ENCODE measurements at regions not wholly inside any gene's neighbourhood (a gene's known extent, or its start where the extent isn't known, plus 50 kb on each side); places are given as distances from the start of the nearest gene placed in this dataset.

DNA sequence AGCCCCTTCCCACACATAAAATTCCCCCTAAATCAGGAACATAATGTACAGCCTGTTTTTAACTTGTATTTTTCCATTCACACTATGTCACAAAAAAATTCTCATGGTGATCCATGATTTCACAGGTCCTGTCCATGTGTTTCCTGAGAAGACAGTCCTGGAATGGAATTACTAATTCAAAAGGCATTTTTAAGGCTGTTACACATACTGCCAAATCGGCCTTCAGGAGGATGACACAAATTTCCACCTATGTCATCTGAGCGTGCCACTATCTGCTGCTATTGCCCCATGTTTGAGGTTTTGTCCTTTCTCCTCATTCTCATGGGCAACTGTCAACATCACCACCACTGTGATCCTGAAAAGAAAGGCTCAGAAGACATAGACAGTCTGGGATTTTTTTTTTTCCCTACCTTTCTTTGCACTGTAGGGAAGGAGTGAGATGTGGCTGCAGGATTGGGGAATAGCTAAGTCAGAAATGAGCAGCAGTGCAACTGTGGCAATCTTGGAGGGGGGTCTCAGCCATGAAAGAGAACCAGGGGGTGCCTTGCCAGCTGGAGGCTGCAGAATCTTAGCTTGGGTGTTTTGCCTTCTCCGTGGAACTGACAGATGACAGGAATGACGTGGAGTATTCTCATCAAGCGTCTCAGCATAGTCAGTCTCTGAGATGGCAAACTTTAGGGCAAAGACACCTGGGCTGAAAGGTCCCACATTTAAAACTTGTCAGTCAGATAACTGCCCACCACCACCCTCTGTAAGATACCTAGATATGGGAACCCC is 73.4 kb downstream of the MARCHF4 start:
- ATAC-seq (no peak), DNase-seq (no peak)
- H3K9me3 Mint-ChIP-seq = no peaks in the 10 kb centered on the region
- H3K4me3 Mint-ChIP-seq = no peak overlapping the region
- no peaks in the 10 kb centered on the region for H3K36me3 Mint-ChIP-seq (ENCODE audit: low read depth)
- H3K27ac Mint-ChIP-seq = no peak overlapping the region
- no peaks in the 10 kb centered on the region for H3K27me3 Mint-ChIP-seq
- peaks cover 2% of the 10 kb centered on the region for H3K4me1 Mint-ChIP-seq

DNA sequence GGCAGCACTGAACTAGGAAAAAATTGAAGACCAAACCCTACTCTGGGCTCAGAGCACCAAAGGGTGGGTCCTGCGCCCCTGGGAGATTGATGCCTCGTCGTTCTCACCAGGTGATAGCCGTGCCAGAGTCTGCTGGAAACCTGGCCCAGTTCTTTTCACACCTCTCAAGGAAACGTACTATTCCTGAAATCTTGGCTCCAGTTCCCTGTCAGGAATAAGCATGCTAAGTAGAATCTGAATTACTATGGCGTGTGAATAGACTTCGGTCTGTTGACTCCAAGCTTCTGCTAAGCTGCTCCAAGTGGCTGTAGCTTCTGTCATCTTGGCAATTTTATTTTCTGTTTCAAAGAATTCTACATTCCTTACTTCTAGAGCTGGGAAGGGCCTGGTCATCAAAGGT is 75.4 kb downstream of the MARCHF4 start:
- H3K4me3 Mint-ChIP-seq = no peak overlapping the region
- H3K36me3 Mint-ChIP-seq (ENCODE audit: low read depth) = no peaks in the 10 kb centered on the region
- no peak overlapping the region for H3K27ac Mint-ChIP-seq
- H3K4me1 Mint-ChIP-seq = peaks cover 2% of the 10 kb centered on the region
- ATAC-seq (no peak), DNase-seq (no peak)
- no peaks in the 10 kb centered on the region for H3K9me3 Mint-ChIP-seq
- H3K27me3 Mint-ChIP-seq = no peaks in the 10 kb centered on the region

DNA sequence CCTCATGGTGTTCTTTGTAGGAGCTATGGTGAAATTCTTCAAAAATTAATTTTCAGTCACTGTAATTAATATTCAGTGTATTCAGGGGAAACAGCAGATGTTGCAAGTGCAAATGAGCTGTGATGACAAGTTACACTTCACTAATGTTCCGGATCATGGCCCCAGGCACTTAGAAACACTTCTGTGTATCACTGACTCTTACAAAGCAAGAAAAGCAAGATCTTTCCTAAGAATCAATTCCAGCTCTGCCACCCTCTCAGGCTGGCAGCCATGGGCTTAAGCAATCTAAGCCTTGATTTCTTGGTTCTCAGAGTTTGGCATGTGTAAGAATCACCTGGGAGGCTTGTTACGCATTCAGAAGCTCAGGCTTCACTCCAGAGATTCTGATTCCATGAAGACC is 78.0 kb downstream of the MARCHF4 start:
- no peak for ATAC-seq
- no peak for DNase-seq
- Mint-ChIP-seq H3K4me1 (peaks cover 2% of the 10 kb centered on the region), H3K27me3 (no peaks in the 10 kb centered on the region), H3K9me3 (no peaks in the 10 kb centered on the region), H3K27ac (no peak overlapping the region), H3K4me3 (no peak overlapping the region), H3K36me3 (ENCODE audit: low read depth) (no peaks in the 10 kb centered on the region)

DNA sequence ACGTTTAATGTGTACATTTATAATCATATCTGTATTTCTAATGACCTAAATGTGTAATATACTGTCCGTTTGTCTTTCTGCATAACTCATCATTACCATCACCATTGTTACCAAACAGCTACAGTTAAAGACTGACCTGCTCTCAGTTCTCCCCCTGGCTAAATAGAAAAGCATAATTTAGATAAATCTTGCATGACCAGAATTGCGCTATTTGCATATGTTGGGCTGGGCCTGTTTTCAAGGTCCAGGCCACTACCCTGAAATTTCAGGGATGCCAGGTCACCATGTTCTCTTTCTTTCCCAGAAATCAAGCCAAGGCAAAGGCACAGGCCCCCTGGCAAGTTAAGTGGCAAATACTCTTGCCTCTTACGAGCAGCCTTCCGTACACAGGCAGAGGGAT is 78.4 kb downstream of the MARCHF4 start:
- peaks cover 2% of the 10 kb centered on the region for H3K4me1 Mint-ChIP-seq
- no peaks in the 10 kb centered on the region for H3K36me3 Mint-ChIP-seq (ENCODE audit: low read depth)
- H3K27me3 Mint-ChIP-seq = no peaks in the 10 kb centered on the region
- H3K9me3 Mint-ChIP-seq = no peaks in the 10 kb centered on the region
- DNase-seq (no peak), ATAC-seq (no peak)
- no peak overlapping the region for H3K4me3 Mint-ChIP-seq
- H3K27ac Mint-ChIP-seq = no peak overlapping the region

DNA sequence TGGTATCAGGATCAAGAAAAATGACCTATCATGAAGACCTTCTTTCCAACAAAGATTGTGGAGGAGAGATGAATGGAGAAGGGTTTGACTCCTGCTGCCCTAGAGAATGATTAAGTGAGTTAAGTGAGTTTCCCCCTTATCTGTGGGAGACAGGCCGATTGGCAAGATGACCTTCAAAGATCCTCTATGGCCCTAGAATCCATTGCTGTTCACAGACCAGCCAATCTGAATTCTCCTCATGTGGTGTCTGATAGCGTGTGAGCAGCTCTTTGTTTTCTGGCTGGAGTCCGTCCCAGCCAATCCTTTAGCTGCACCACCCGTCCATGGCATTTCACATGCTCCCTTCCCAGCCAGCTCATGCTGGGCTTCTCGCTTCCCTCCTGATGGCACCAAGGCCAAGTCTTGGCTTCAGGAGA is 79.4 kb downstream of the MARCHF4 start:
- DNase-seq (no peak), ATAC-seq (no peak)
- no peaks in the 10 kb centered on the region for H3K36me3 Mint-ChIP-seq (ENCODE audit: low read depth)
- H3K27ac Mint-ChIP-seq = no peak overlapping the region
- H3K27me3 Mint-ChIP-seq = no peaks in the 10 kb centered on the region
- H3K4me3 Mint-ChIP-seq = no peak overlapping the region
- H3K9me3 Mint-ChIP-seq = no peaks in the 10 kb centered on the region
- peaks cover 2% of the 10 kb centered on the region for H3K4me1 Mint-ChIP-seq

DNA sequence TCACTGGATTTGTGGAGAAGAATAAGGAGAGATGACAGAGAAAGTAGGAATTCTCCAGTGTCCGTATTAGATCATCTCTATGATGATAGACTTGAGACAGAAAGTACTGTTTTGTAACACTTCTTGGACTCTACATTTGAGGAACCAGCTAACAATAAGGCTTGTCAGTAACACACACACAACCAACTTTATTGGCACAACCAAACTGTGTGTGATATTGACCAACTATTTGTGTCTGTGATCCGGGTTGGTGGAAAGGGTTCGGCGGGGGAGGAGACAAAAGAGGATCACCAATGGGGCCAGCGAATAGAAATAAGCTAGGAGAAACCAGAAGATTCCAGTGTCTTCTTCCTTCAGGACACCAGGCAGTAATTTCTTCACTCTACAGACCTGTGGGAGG is 79.8 kb downstream of the MARCHF4 start:
- Mint-ChIP-seq H3K4me1 (peaks cover 2% of the 10 kb centered on the region), H3K27me3 (no peaks in the 10 kb centered on the region), H3K27ac (no peak overlapping the region), H3K36me3 (ENCODE audit: low read depth) (no peaks in the 10 kb centered on the region), H3K9me3 (no peaks in the 10 kb centered on the region), H3K4me3 (no peak overlapping the region)
- DNase-seq (no peak), ATAC-seq (no peak)

DNA sequence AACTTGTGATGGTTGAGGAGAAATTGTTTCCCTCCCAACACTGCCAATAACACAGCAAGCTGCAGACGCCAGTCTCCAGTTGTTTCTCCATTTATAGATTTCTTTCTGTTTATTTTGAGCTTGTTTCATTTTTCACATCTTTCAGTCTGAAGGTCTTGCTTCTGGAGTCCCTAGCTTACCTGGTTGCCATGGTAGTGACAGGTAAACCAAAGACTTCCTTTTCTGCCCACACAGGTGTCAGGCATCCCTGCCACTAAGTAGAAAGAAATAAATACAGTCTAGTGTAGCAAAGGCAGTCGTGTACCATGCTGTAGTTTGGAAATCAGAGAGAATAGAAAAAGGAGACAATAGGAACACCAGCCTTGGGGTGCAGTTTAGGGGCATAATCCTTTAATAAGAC is 82.8 kb downstream of the MARCHF4 start:
- ATAC-seq (no peak), DNase-seq (no peak)
- H3K27ac Mint-ChIP-seq = no peak overlapping the region
- H3K36me3 Mint-ChIP-seq (ENCODE audit: low read depth) = no peaks in the 10 kb centered on the region
- H3K9me3 Mint-ChIP-seq = no peaks in the 10 kb centered on the region
- H3K4me3 Mint-ChIP-seq = no peak overlapping the region
- H3K27me3 Mint-ChIP-seq = no peaks in the 10 kb centered on the region
- H3K4me1 Mint-ChIP-seq = no peaks in the 10 kb centered on the region

DNA sequence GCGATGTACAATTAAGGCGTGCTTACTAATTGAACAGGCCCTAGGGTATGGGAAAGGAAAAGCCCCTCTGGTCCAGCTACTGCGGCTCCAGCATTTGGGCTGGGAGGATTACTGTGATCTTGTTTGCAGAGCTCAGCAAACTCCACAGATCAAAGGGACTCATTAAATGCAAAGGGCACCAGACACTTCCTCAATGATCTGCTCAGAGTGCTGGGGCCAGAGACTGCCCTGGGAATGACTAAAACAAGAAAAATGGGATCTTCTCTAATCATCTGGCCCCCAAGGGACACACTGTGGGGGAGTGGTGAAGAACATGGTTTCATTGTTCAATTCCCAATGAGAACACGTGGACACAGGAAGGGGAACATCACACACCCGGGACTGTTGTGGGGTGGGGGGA is 85.0 kb downstream of the MARCHF4 start:
- no peaks in the 10 kb centered on the region for H3K27me3 Mint-ChIP-seq
- no peak for ATAC-seq
- no peak for DNase-seq

DNA sequence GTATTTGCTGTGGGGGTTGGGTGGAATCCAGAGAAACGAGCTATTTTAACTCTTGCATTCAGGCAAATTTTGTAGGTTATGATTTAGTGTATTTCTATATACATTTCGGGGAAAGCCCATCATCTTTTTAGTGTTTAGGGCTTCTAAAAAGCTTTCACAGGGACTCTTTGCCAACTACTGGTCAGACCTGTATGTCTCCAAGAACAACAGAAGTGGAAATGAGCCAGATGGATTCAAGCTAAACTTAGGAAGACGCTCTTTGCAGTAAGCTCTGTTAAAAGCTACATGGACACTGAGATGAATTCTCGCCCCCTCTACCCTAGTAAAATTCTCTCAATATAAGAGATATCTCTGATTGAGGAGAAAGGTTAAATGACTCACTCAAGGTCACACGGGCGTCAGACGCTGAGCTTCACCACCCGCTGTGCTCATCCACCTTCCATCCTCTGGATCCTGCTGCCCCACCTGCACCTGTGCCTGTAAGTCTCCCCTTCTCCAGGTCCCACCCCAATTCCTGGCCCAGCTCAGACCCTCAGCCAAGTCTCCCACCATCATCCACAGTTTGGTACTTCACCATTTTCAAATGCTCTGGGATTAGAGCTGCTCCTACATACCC is 85.6 kb downstream of the MARCHF4 start:
- no peaks in the 10 kb centered on the region for H3K9me3 Mint-ChIP-seq
- no peak for ATAC-seq

More for the DNA sequence above, 85.0 kb downstream of the MARCHF4 start:
- H3K27ac Mint-ChIP-seq = no peak overlapping the region
- no peaks in the 10 kb centered on the region for H3K9me3 Mint-ChIP-seq
- H3K4me1 Mint-ChIP-seq = no peaks in the 10 kb centered on the region
- H3K4me3 Mint-ChIP-seq = no peak overlapping the region
- no peaks in the 10 kb centered on the region for H3K36me3 Mint-ChIP-seq (ENCODE audit: low read depth)

DNA sequence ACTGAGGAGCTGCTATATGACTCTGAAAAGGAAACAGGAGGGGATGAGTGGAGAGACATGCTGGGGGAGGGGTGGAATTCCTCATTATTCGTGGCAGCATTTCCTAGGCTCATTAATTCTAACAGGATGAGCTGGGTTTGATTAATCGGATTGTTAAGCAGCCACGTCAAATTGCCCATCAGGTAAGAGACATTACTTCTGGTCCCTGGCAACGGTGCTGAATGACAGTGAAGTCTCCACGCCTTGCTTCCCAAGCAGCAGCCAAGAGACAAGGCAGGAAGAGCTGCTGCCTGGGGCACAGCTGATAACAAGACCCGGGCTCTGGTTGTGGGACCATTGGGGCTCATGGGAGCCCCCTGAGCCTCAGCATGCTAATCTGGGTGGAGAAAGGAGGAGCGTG is 86.6 kb downstream of the MARCHF4 start:
- no peaks in the 10 kb centered on the region for H3K9me3 Mint-ChIP-seq
- no peak for ATAC-seq

More for the DNA sequence above, 85.6 kb downstream of the MARCHF4 start:
- Mint-ChIP-seq H3K4me1 (no peaks in the 10 kb centered on the region), H3K4me3 (no peak overlapping the region), H3K36me3 (ENCODE audit: low read depth) (no peaks in the 10 kb centered on the region), H3K27ac (no peak overlapping the region), H3K27me3 (no peaks in the 10 kb centered on the region)
- DNase-seq = no peak

DNA sequence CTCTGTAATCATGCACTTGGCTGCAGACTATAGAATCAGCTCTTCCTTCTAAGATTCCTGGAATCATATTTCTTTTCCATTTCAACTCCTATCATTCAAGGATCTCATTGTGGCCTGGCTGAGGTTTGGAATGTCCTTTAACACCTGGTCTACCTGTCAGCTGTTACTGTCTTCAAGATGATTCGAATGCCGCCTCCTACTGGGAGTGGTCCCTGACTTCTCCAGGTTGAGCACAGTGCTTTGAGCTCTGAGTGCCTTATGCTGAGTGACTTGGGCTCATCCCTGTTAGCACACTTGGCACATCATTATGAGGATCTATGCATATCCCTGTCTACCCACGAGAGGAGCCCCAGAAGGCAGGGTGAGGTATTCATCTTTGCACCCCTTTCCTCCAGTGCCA is 87.6 kb downstream of the MARCHF4 start:
- no peaks in the 10 kb centered on the region for H3K27me3 Mint-ChIP-seq
- no peak for ATAC-seq
- DNase-seq = no peak
- no peaks in the 10 kb centered on the region for H3K9me3 Mint-ChIP-seq
- H3K27ac Mint-ChIP-seq = no peak overlapping the region
- no peaks in the 10 kb centered on the region for H3K4me1 Mint-ChIP-seq
- no peak overlapping the region for H3K4me3 Mint-ChIP-seq
- H3K36me3 Mint-ChIP-seq (ENCODE audit: low read depth) = no peaks in the 10 kb centered on the region

More for the DNA sequence above, 86.6 kb downstream of the MARCHF4 start:
- Mint-ChIP-seq H3K27me3 (no peaks in the 10 kb centered on the region), H3K27ac (no peak overlapping the region), H3K4me3 (no peak overlapping the region), H3K4me1 (no peaks in the 10 kb centered on the region), H3K36me3 (ENCODE audit: low read depth) (no peaks in the 10 kb centered on the region)
- DNase-seq = no peak

DNA sequence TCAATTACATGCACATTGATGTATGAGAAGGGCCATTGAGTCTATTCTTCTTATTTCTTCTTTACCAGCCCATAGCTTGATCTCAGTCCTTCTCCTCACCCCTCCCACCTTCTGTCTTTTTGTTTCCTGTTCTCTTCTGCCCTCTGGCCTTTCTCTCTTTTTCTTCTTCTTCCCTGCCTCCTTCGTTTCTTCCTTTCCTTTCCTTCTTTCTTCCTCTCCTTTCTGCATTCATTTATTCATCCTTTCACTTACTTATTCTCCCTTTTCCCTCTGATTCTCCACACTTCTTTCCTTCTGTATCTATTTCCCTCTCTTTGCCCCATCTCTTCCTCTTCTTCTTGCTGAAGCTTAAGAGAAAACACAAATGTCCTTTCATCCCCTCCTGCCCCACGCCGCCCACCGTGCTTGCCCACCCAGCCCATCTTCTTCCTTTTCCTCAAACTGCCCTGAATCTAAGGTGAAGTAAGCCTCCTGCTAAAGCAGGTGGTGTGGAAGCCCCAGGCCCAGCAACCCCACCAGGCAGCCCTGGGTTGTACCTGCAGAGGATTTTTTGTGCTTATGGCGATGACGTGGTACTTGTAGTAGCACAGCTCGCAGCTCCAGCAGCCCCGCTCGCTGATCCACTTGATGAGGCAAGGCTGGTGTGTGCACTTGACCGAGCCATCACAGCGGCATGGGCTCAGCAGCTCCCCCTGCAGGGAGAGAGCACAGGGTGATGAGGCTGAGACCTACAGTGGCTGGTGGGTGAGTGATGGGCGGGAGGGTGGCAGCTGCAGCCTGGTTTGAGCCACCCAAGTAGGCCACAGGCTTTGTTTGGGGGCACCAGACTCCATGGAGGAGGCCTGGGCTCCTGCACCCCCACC is 89.0 kb downstream of the MARCHF4 start:
- no peaks in the 10 kb centered on the region for H3K27me3 Mint-ChIP-seq
- no peak overlapping the region for H3K27ac Mint-ChIP-seq
- no peaks in the 10 kb centered on the region for H3K36me3 Mint-ChIP-seq (ENCODE audit: low read depth)
- H3K4me3 Mint-ChIP-seq = no peak overlapping the region
- no peaks in the 10 kb centered on the region for H3K4me1 Mint-ChIP-seq
- no peaks in the 10 kb centered on the region for H3K9me3 Mint-ChIP-seq
- ATAC-seq (peak; percentile 67), DNase-seq (peak; percentile 40)

DNA sequence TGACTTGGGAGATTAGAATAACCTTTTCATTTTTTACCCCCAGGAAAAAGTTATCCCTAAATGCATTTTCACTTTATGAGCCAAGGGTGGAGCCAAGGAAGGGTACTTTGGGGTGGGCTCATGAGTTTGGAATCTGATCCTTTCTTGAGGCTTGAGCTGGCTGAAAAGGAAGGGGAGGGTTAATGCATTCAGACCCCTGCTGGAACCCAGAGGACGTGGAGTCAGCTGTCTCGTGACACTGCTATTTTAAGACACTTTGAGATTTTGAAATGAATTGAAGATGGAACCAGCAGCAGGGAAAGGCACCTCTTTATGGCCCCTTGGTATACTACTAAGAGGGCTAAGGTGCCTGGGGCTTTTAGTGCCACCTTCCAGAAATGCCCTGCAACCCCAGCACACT is 90.4 kb downstream of the MARCHF4 start:
- Mint-ChIP-seq H3K4me3 (no peak overlapping the region), H3K36me3 (ENCODE audit: low read depth) (no peaks in the 10 kb centered on the region), H3K9me3 (no peaks in the 10 kb centered on the region), H3K4me1 (no peaks in the 10 kb centered on the region), H3K27ac (no peak overlapping the region), H3K27me3 (no peaks in the 10 kb centered on the region)
- ATAC-seq (no peak), DNase-seq (no peak)

DNA sequence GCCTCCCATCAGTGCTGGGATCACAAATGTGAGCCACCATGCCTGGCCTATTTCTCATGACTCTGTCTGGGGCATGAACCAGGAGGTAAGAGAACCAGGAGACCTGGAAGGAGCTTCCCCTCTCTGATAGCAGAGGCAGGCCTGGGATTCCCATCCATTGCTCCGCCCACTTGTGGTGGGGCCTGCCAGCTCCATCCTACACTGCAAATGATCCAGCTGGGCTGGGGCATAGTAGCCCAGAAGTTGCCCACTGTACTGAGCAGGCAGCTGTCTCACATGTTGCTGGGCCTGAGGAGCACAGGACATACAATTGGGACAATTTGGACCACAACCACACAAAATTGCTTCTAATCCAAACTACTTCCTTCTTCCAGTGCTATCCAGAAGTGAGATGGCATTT is 91.0 kb downstream of the MARCHF4 start:
- Mint-ChIP-seq H3K27me3 (no peaks in the 10 kb centered on the region), H3K4me3 (no peak overlapping the region)
- ATAC-seq = no peak

DNA sequence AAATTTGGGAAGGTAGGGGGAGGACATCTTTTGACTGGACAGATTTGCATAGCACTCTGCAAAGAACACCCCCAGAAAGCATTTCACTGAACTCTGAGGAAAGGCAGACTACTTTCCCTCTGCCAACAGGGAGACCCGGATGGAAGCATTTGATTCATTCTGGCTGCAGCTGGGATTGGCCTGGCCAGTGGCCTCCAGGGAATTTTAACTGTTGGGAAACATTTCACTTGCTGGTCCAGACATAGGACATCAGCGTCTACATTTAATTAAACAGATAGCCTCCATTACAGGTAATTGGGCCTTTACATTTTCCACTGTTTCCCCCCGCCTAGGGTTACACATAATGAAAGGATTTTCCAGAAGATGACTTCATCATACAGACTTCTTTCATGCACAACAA is 92.8 kb downstream of the MARCHF4 start:
- no peaks in the 10 kb centered on the region for H3K4me1 Mint-ChIP-seq
- DNase-seq = no peak
- no peaks in the 10 kb centered on the region for H3K27me3 Mint-ChIP-seq
- no peak for ATAC-seq
- no peak overlapping the region for H3K4me3 Mint-ChIP-seq
- H3K27ac Mint-ChIP-seq = peak overlapping the region; percentile 23
- H3K9me3 Mint-ChIP-seq = no peaks in the 10 kb centered on the region
- H3K36me3 Mint-ChIP-seq (ENCODE audit: low read depth) = no peaks in the 10 kb centered on the region

More for the DNA sequence above, 91.0 kb downstream of the MARCHF4 start:
- Mint-ChIP-seq H3K9me3 (no peaks in the 10 kb centered on the region), H3K27ac (no peak overlapping the region), H3K4me1 (no peaks in the 10 kb centered on the region), H3K36me3 (ENCODE audit: low read depth) (no peaks in the 10 kb centered on the region)
- DNase-seq = no peak

Measured in activated naive CD8-positive, alpha-beta T cell treated with anti-CD3 and anti-CD28 coated beads, Interleukin-2, amount 50 U/mL, for 24 hours (primary cell).